ENCODE measurements at regions not wholly inside any gene's neighbourhood (a gene's known extent, or its start where the extent isn't known, plus 50 kb on each side); places are given as distances from the start of the nearest gene placed in this dataset.

- no peak overlapping the region for H3K4me2 ChIP-seq
- ATAC-seq (no peak), FAIRE-seq (no peak), DNase-seq (ENCODE audit: low read depth in 1 of 2, low spot score in 1 of 2) (no peak)
- no peak overlapping the region for H3K4me3 ChIP-seq
- H3K9me3 ChIP-seq, result peaks cover 14% of the 10 kb centered on the region; the same call in 2 of the 3 replicates
- TF ChIP-seq ZFP36 (IDR thresholded peaks at IDR 0.05; ENCODE audit: borderline replicate concordance, partially characterized antibody), result no peak
- TF ChIP-seq RFX5 (IDR thresholded peaks at IDR 0.05), result no peak
- TF ChIP-seq SMC3 (IDR thresholded peaks at IDR 0.05), result no peak
- no peak for TF ChIP-seq BCL3 (IDR thresholded peaks at IDR 0.05)
- no peak for TF ChIP-seq EP300 (IDR thresholded peaks at IDR 0.05)
- no peak for TF ChIP-seq ZSCAN20 (CRISPR knock-in tag; IDR thresholded peaks at IDR 0.05)
- TF ChIP-seq TFCP2L1 (CRISPR knock-in tag; IDR thresholded peaks at IDR 0.05), result no peak
- TF ChIP-seq ESRRA (IDR thresholded peaks at IDR 0.05; ENCODE audit: borderline replicate concordance, low read length), result no peak
- no peak for TF ChIP-seq USF2 (IDR thresholded peaks at IDR 0.05)
- no peak for TF ChIP-seq CHD4 (IDR thresholded peaks at IDR 0.05; ENCODE audit: borderline replicate concordance)
- no peak for TF ChIP-seq ATOH8 (CRISPR knock-in tag; IDR thresholded peaks at IDR 0.05; ENCODE audit: low read depth)
- ChIA-PET CTCF (interaction anchor here (0.6 to 2.7 kb wide), 4 partner anchors 10 to 271 kb away, joined by 3 to 9 read pairs (median 4); no protein-coding TSS in a partner anchor), POLR2A (no interaction called here)
- H3K4me1 ChIP-seq, result no peaks in the 10 kb centered on the region
- H3K27ac ChIP-seq, result no peak overlapping the region
- 45% methylated on average over 3 of the region's 3 CpGs for WGBS (ENCODE audit: missing lambda C conversion rate)
Measured at GRCh38 chr20:4633379-4633778, 52.9 kb upstream of the PRNP start.

GRCh38 chr20:4632876-4633275 is 53.4 kb upstream of the PRNP start:
- TF ChIP-seq RCOR1 (IDR thresholded peaks at IDR 0.05; ENCODE audit: low read depth, low read length), result no peak
- TF ChIP-seq POLR2A (IDR thresholded peaks at IDR 0.05; ENCODE audit: low read length), result no peak
- TF ChIP-seq RAD21 (conservative IDR thresholded peaks at IDR 0.05 in 1 of 2, IDR thresholded peaks at IDR 0.05 in 1 of 2), result no peak
- TF ChIP-seq ELK1 (IDR thresholded peaks at IDR 0.05; ENCODE audit: low read depth, low read length), result no peak
- no peak for TF ChIP-seq MAFK (IDR thresholded peaks at IDR 0.05; ENCODE audit: partially characterized antibody)
- TF ChIP-seq MAX (IDR thresholded peaks at IDR 0.05), result no peak
- no peak for TF ChIP-seq SREBF2 (IDR thresholded peaks at IDR 0.05)
- TF ChIP-seq HOXB13 (CRISPR knock-in tag; IDR thresholded peaks at IDR 0.05; ENCODE audit: low read depth), result no peak
- no peak for TF ChIP-seq CTCF (IDR thresholded peaks at IDR 0.05)
- no peak for TF ChIP-seq USF2 (IDR thresholded peaks at IDR 0.05)
- no peak for TF ChIP-seq ESRRA (IDR thresholded peaks at IDR 0.05; ENCODE audit: borderline replicate concordance, low read length)
- TF ChIP-seq HES2 (IDR thresholded peaks at IDR 0.05), result no peak
- no peak for TF ChIP-seq NR3C1 (IDR thresholded peaks at IDR 0.05)
- no peak for TF ChIP-seq E2F6 (IDR thresholded peaks at IDR 0.05; ENCODE audit: borderline replicate concordance, low read depth)
- no peak for TF ChIP-seq FOXS1 (CRISPR knock-in tag; IDR thresholded peaks at IDR 0.05)
- no peak for TF ChIP-seq HOXB5 (CRISPR knock-in tag; IDR thresholded peaks at IDR 0.05)
- no peak for TF ChIP-seq RFX5 (IDR thresholded peaks at IDR 0.05)
- no peak for TF ChIP-seq EHF (CRISPR knock-in tag; IDR thresholded peaks at IDR 0.05)
- no peak for TF ChIP-seq CBX8 (IDR thresholded peaks at IDR 0.05)
- no peak overlapping the region for H3K27ac ChIP-seq
- H3K4me2 ChIP-seq, result no peak overlapping the region
- no peak overlapping the region for H3K4me3 ChIP-seq
- no peaks in the 10 kb centered on the region for H3K4me1 ChIP-seq
- WGBS (ENCODE audit: missing lambda C conversion rate), result 60% methylated on average over 4 of the region's 4 CpGs
- FAIRE-seq, result no peak
- ATAC-seq, result no peak
- no peak for DNase-seq (ENCODE audit: low read depth in 1 of 2, low spot score in 1 of 2)
- POLR2A ChIA-PET, result no interaction called here
- peaks cover 14% of the 10 kb centered on the region; the same call in 2 of the 3 replicates for H3K9me3 ChIP-seq
- CTCF ChIA-PET, result interaction anchor here (1.6 to 2.7 kb wide), 2 partner anchors 10 to 88 kb away, joined by 5 to 9 read pairs; no protein-coding TSS in a partner anchor

All from A549 (cell line).